SK-N-SH treated with all-trans-retinoic acid at 6 μM for 48 hours (cell line): ENCODE measurements at regions not wholly inside any gene's neighbourhood (a gene's known extent, or its start where the extent isn't known, plus 50 kb on each side); places are given as distances from the start of the nearest gene placed in this dataset.

Experiments used
- ATAC-seq: fragments of 200-7000 bp; cut with Tn5 transposase; 3 replicates; pipeline ENCODE4 v1.9.1; 2020; ENCODE audit warnings: mild to moderate bottlenecking, moderate library complexity
- ARNTL ChIP-seq: fragments of 450-650 bp; formaldehyde crosslinking; IDR thresholded peaks from 2 replicates; pipeline ENCODE4 v1.5.0; 2020; ENCODE audit warnings: low read depth, mild to moderate bottlenecking, moderate library complexity, borderline replicate concordance
- BACH2 ChIP-seq: fragments of 250-450 bp; sonication (Bioruptor Pico); IDR thresholded peaks from 2 replicates; pipeline ENCODE4 v1.9.0; 2021; ENCODE audit warnings: mild to moderate bottlenecking, borderline replicate concordance
- CSDC2 ChIP-seq: fragments of 250-450 bp; sonication (Bioruptor Pico); IDR thresholded peaks from 2 replicates; pipeline ENCODE4 v1.5.0; 2020; ENCODE audit warnings: mild to moderate bottlenecking, moderate library complexity
- ESRRG ChIP-seq: fragments of 250-450 bp; sonication (Bioruptor Pico); IDR thresholded peaks from 2 replicates; pipeline ENCODE4 v1.6.1; 2021; ENCODE audit warnings: mild to moderate bottlenecking
- GLIS3 ChIP-seq: fragments of 250-450 bp; sonication (Bioruptor Pico); IDR thresholded peaks from 2 replicates; pipeline ENCODE4 v1.5.0; 2020; ENCODE audit warnings: mild to moderate bottlenecking, moderate library complexity
- OSR1 ChIP-seq: fragments of 250-450 bp; sonication (Bioruptor Pico); IDR thresholded peaks from 2 replicates; pipeline ENCODE4 v1.8.0; 2022; ENCODE audit warnings: moderate library complexity, mild to moderate bottlenecking, inconsistent platforms
- PPARA ChIP-seq: fragments of 250-450 bp; sonication (Bioruptor Pico); IDR thresholded peaks from 2 replicates; pipeline ENCODE4 v1.5.0; 2020; ENCODE audit warnings: mild to moderate bottlenecking, borderline replicate concordance
- RARB ChIP-seq: fragments of 250-450 bp; sonication (Bioruptor Pico); IDR thresholded peaks from 2 replicates; pipeline ENCODE4 v1.8.0; 2021; ENCODE audit warnings: mild to moderate bottlenecking, moderate library complexity
- SNAI2 ChIP-seq: fragments of 250-450 bp; sonication (Bioruptor Pico); IDR thresholded peaks from 2 replicates; pipeline ENCODE4 v1.5.0; 2020; ENCODE audit warnings: mild to moderate bottlenecking, moderate library complexity
- TCF4 ChIP-seq: fragments of 250-450 bp; sonication (Bioruptor Pico); IDR thresholded peaks from 2 replicates; pipeline ENCODE4 v1.8.0; 2021; ENCODE audit warnings: mild to moderate bottlenecking, moderate library complexity, borderline replicate concordance
- TOX ChIP-seq: fragments of 250-450 bp; sonication (Bioruptor Pico); IDR thresholded peaks from 2 replicates; pipeline ENCODE4 v1.8.0; 2021; ENCODE audit warnings: mild to moderate bottlenecking, moderate library complexity, borderline replicate concordance
- ZFP3 ChIP-seq: fragments of 250-450 bp; sonication (Bioruptor Pico); IDR thresholded peaks from 2 replicates; pipeline ENCODE4 v1.5.0; 2020; ENCODE audit warnings: mild to moderate bottlenecking, moderate library complexity
- ZFP30 ChIP-seq: fragments of 450-650 bp; formaldehyde crosslinking; IDR thresholded peaks from 2 replicates; pipeline ENCODE4 v1.5.0; 2022; ENCODE audit warnings: mild to moderate bottlenecking, moderate library complexity
- ZNF8 ChIP-seq: fragments of 450-650 bp; formaldehyde crosslinking; IDR thresholded peaks from 2 replicates; pipeline ENCODE4 v1.5.0; 2020; ENCODE audit warnings: mild to moderate bottlenecking, moderate library complexity
- TF ChIP-seq, protein P1 (sequence below): fragments of 250-450 bp; sonication (Bioruptor Pico); IDR thresholded peaks from 2 replicates; pipeline ENCODE4 v1.8.0; 2021; ENCODE audit warnings: low read depth, mild to moderate bottlenecking, moderate library complexity, borderline replicate concordance
- TF ChIP-seq, protein P2 (sequence below): fragments of 250-450 bp; sonication (Bioruptor Pico); IDR thresholded peaks from 2 replicates; pipeline ENCODE4 v1.5.1; 2021; ENCODE audit warnings: mild to moderate bottlenecking, moderate library complexity
- TF ChIP-seq, protein P3 (sequence below): fragments of 250-450 bp; sonication (Bioruptor Pico); IDR thresholded peaks from 2 replicates; pipeline ENCODE4 v1.5.1; 2020; ENCODE audit warnings: low read depth, mild to moderate bottlenecking, moderate library complexity
- TF ChIP-seq, protein P4 (sequence below): fragments of 250-450 bp; sonication (Bioruptor Pico); IDR thresholded peaks from 2 replicates; pipeline ENCODE4 v1.5.0; 2020; ENCODE audit warnings: mild to moderate bottlenecking, moderate library complexity

DNA sequence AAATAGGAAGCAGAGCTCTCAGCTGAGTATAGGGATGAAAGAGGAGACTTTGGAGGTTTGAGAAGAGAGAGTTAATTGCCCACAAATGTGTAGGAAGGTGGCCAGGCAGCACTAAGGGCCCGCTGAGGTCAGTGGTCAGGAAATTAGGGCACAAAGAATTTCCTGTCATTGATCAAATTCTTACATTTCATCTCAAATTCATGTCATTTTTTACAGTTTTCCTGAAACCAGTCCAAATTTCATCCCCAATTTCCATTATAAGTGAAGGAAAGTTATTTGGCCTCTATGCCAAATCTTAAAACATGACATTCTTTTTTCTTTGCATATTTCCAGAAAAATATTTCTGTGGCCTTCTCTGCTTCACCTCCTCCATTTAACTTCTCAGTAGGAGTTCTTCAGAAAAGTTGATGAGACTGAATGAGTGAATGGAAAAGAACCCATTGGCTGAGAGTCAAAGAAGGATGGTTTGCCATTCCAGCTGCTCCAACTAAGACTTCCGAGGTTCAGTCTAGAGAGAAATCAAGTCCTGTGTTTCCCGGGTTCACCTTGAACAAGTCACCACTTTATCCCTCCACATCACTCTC, 68.7 kb upstream of the SPRY1 start:
- peak; percentile 38; the same call in 2 of the 3 replicates for ATAC-seq
- TF ChIP-seq RARB (no peak), TCF4 (CRISPR knock-in tag) (no peak), ARNTL (CRISPR knock-in tag) (no peak), TOX (CRISPR knock-in tag) (no peak), BACH2 (no peak), SNAI2 (CRISPR knock-in tag) (no peak), ZNF8 (CRISPR knock-in tag) (no peak)
- TF ChIP-seq, protein P1, sequence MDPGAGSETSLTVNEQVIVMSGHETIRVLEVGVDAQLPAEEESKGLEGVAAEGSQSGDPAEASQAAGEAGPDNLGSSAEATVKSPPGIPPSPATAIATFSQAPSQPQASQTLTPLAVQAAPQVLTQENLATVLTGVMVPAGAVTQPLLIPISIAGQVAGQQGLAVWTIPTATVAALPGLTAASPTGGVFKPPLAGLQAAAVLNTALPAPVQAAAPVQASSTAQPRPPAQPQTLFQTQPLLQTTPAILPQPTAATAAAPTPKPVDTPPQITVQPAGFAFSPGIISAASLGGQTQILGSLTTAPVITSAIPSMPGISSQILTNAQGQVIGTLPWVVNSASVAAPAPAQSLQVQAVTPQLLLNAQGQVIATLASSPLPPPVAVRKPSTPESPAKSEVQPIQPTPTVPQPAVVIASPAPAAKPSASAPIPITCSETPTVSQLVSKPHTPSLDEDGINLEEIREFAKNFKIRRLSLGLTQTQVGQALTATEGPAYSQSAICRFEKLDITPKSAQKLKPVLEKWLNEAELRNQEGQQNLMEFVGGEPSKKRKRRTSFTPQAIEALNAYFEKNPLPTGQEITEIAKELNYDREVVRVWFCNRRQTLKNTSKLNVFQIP (CRISPR knock-in tag), result no peak

DNA sequence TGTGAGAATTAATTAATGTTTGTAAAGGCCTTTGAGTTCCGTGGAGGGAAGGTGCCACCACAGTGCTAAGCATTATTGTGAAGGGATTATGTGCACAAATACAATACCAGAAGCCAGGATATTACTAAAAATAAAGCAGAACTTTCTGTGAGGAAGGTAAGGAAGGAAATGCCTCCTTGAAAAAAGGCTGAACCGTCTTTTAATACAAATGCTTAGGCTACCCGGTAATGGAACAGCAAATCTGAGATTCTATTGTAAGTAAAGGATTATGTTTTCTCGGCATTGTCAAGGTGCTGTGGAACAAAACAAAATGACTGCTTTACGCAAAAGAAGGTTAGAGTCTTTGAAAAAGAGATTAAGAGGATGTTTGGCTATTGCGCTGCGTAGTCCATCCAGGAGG, 57.9 kb upstream of the SPRY1 start:
- TF ChIP-seq, protein P2, sequence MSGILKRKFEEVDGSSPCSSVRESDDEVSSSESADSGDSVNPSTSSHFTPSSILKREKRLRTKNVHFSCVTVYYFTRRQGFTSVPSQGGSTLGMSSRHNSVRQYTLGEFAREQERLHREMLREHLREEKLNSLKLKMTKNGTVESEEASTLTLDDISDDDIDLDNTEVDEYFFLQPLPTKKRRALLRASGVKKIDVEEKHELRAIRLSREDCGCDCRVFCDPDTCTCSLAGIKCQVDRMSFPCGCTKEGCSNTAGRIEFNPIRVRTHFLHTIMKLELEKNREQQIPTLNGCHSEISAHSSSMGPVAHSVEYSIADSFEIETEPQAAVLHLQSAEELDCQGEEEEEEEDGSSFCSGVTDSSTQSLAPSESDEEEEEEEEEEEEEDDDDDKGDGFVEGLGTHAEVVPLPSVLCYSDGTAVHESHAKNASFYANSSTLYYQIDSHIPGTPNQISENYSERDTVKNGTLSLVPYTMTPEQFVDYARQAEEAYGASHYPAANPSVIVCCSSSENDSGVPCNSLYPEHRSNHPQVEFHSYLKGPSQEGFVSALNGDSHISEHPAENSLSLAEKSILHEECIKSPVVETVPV (CRISPR knock-in tag), result no peak
- TF ChIP-seq ZFP30 (CRISPR knock-in tag), result no peak
- ATAC-seq, result no peak

DNA sequence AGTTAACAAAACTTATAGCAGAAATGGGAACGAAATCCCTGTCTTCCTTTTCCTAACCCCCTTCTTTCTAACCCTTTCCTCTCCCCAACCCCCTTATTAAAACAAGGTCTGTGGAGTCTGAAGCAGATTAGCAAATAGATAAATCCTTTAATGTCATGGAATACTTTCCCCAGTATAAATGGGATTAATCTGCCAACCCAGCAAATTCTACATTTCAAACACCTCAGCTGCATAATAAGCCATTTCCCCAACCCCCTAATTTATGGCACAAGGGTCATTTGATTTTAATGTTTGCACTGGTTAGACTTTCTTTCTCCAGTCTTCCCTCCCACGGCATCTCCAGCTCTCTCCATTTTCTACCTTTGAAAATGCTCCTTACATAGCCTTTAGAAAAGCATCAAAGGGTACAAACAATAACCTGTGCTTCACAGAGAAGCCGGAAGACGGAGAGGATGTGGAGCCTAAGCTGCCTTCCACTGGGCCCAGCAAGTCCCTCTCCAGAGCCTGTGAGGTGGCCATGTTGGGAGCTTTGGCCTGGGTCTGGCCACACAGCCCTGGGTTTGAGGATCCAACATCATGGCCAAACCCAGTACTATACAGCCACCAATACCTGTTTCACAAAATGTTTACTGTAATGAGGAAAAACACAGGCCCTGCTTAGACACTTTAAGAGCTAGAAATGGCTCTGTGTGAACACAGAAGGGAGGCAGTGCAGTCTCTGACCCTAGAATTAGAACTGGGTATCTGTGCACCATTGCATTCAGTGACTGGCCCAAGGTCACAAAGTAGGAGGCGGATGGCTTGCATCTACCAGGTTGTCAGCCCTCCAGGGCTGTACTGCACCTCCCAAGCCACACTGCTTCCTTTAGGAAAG, 56.9 kb upstream of the SPRY1 start:
- TF ChIP-seq ESRRG (CRISPR knock-in tag), result no peak

DNA sequence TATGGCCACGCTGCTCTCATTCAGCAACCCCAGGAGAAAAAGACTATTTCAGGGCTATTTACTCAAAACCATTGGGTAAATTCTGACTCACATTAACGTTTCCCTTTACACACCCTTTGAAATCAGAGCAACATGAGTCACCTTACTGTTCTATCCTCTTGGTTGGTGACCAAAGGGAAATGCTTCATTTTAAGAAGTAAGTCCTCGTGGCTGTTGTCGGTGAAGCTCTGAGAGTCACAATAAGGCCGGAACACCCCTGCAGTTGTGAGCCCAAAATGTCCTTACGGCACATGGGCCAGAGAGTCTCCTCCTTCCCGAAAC, 56.3 kb upstream of the SPRY1 start:
- peak; percentile 72 for ATAC-seq
- TF ChIP-seq, protein P3, sequence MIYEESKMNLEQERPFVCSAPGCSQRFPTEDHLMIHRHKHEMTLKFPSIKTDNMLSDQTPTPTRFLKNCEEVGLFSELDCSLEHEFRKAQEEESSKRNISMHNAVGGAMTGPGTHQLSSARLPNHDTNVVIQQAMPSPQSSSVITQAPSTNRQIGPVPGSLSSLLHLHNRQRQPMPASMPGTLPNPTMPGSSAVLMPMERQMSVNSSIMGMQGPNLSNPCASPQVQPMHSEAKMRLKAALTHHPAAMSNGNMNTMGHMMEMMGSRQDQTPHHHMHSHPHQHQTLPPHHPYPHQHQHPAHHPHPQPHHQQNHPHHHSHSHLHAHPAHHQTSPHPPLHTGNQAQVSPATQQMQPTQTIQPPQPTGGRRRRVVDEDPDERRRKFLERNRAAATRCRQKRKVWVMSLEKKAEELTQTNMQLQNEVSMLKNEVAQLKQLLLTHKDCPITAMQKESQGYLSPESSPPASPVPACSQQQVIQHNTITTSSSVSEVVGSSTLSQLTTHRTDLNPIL (CRISPR knock-in tag), result no peak
- TF ChIP-seq, protein P1 (CRISPR knock-in tag), result no peak
- TF ChIP-seq TCF4 (CRISPR knock-in tag), result no peak
- TF ChIP-seq ZFP3 (CRISPR knock-in tag), result no peak

More for the DNA sequence above, 56.9 kb upstream of the SPRY1 start:
- ATAC-seq, result no peak

DNA sequence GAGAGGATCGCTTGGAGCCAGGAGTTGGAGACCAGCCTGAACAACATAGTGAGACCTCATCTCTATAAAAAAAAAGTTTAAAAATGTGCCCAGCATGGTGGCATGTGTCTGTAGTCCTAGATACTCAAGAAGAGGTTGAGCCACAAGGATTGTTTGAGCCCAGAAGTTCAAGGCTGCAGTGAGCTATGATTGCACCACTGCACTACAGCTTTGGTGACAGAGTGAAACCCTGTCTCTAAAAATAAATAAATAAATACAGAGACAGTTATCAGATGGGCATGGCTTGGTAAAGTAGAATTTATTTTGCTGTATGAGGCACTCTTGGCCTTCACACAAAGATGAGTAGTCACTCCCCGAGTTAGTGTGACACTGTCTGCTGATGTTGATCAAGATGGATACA, 54.1 kb upstream of the SPRY1 start:
- TF ChIP-seq, protein P4, sequence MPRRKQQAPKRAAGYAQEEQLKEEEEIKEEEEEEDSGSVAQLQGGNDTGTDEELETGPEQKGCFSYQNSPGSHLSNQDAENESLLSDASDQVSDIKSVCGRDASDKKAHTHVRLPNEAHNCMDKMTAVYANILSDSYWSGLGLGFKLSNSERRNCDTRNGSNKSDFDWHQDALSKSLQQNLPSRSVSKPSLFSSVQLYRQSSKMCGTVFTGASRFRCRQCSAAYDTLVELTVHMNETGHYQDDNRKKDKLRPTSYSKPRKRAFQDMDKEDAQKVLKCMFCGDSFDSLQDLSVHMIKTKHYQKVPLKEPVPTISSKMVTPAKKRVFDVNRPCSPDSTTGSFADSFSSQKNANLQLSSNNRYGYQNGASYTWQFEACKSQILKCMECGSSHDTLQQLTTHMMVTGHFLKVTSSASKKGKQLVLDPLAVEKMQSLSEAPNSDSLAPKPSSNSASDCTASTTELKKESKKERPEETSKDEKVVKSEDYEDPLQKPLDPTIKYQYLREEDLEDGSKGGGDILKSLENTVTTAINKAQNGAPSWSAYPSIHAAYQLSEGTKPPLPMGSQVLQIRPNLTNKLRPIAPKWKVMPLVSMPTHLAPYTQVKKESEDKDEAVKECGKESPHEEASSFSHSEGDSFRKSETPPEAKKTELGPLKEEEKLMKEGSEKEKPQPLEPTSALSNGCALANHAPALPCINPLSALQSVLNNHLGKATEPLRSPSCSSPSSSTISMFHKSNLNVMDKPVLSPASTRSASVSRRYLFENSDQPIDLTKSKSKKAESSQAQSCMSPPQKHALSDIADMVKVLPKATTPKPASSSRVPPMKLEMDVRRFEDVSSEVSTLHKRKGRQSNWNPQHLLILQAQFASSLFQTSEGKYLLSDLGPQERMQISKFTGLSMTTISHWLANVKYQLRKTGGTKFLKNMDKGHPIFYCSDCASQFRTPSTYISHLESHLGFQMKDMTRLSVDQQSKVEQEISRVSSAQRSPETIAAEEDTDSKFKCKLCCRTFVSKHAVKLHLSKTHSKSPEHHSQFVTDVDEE (CRISPR knock-in tag), result no peak
- TF ChIP-seq, protein P2 (CRISPR knock-in tag), result no peak
- TF ChIP-seq ARNTL (CRISPR knock-in tag) (no peak), TOX (CRISPR knock-in tag) (no peak), OSR1 (no peak), ZNF8 (CRISPR knock-in tag) (no peak), GLIS3 (CRISPR knock-in tag) (no peak), ZFP3 (CRISPR knock-in tag) (no peak), CSDC2 (CRISPR knock-in tag) (no peak), TCF4 (CRISPR knock-in tag) (no peak), PPARA (no peak)
- TF ChIP-seq, protein P3 (CRISPR knock-in tag), result no peak
- TF ChIP-seq, all 23 proteins: peak for 0
- no peak for ATAC-seq
